Loucy (cell line): ENCODE measurements at regions not wholly inside any gene's neighbourhood (a gene's known extent, or its start where the extent isn't known, plus 50 kb on each side); places are given as distances from the start of the nearest gene placed in this dataset.

Experiments
- EZH2phosphoT487 ChIP-seq: fragments of 200-600 bp; IDR thresholded peaks from 2 replicates; pipeline ENCODE4 v1.6.1; 2018; ENCODE audit warnings: antibody characterized with exemption, mild to moderate bottlenecking, moderate library complexity, borderline replicate concordance
- TF ChIP-seq, protein P1 (sequence below): fragments of 200-600 bp; sonication (generic); conservative IDR thresholded peaks from 2 replicates; pipeline ENCODE4 v1.5.1; 2014; ENCODE audit warnings: mild to moderate bottlenecking, antibody characterized with exemption, low read length

DNA sequence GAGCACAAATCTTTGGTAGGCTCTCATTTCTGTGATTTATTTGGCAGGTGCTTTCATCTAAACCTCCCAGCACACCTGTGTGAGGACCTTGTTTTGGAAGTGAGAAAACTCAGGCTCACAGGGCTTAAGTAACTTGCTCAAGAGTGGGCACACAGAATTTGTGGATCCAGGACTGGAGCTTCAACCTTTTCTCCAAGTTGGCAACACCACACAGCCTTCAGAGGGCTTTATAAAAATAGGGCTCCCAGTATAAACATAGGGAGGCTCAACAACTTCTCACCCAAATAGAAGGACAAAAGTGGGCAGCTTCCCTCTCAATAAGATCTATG is 182.2 kb upstream of the NEBL start:
- no peak for TF ChIP-seq EZH2phosphoT487
- TF ChIP-seq, protein P1, sequence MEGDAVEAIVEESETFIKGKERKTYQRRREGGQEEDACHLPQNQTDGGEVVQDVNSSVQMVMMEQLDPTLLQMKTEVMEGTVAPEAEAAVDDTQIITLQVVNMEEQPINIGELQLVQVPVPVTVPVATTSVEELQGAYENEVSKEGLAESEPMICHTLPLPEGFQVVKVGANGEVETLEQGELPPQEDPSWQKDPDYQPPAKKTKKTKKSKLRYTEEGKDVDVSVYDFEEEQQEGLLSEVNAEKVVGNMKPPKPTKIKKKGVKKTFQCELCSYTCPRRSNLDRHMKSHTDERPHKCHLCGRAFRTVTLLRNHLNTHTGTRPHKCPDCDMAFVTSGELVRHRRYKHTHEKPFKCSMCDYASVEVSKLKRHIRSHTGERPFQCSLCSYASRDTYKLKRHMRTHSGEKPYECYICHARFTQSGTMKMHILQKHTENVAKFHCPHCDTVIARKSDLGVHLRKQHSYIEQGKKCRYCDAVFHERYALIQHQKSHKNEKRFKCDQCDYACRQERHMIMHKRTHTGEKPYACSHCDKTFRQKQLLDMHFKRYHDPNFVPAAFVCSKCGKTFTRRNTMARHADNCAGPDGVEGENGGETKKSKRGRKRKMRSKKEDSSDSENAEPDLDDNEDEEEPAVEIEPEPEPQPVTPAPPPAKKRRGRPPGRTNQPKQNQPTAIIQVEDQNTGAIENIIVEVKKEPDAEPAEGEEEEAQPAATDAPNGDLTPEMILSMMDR = no peak
